T-helper 2 cell treated with Interferon-gamma antibody and Interleukin-4, amounts not matched to agents 5 μg/mL and 100 μg/mL, for 36 hours (primary cell): ENCODE measurements at regions not wholly inside any gene's neighbourhood (a gene's known extent, or its start where the extent isn't known, plus 50 kb on each side); places are given as distances from the start of the nearest gene placed in this dataset.
"Not testable (repeated sequence)": the region's sequence is repeated elsewhere in the genome, so short reads cannot be mapped to it uniquely, and the experiment has no call there.

Experiments
- DNase-seq: peaks from one replicate; pipeline ENCODE4 v3.0.0; 2021; ENCODE audit warnings: low spot score
- H3K27ac Mint-ChIP-seq: one replicate; pipeline ENCODE4 v1.8.0; 2021; ENCODE audit warnings: mild to moderate bottlenecking, mixed read lengths
- H3K27me3 Mint-ChIP-seq: one replicate; pipeline ENCODE4 v1.8.0; 2021; ENCODE audit warnings: low read depth, mixed read lengths
- H3K36me3 Mint-ChIP-seq: one replicate; pipeline ENCODE4 v1.8.0; 2021; ENCODE audit warnings: low read depth, mixed read lengths
- H3K4me1 Mint-ChIP-seq: one replicate; pipeline ENCODE4 v1.8.0; 2021; ENCODE audit warnings: low read depth, mixed read lengths
- H3K4me3 Mint-ChIP-seq: one replicate; pipeline ENCODE4 v1.8.0; 2022; ENCODE audit warnings: mild to moderate bottlenecking, moderate library complexity, mixed read lengths
- H3K9me3 Mint-ChIP-seq: one replicate; pipeline ENCODE4 v1.8.0; 2021; ENCODE audit warnings: mixed read lengths

- Mint-ChIP-seq H3K27ac (no peak overlapping the region), H3K36me3 (no peaks in the 10 kb centered on the region), H3K4me1 (no peaks in the 10 kb centered on the region), H3K4me3 (no peak overlapping the region), H3K9me3 (no peaks in the 10 kb centered on the region), H3K27me3 (no peaks in the 10 kb centered on the region)
- no peak for DNase-seq
These were observed 104.4 kb upstream of the USP25 start for GRCh38 chr21:15625363-15625762.

- H3K4me1 Mint-ChIP-seq, result no peaks in the 10 kb centered on the region
- H3K36me3 Mint-ChIP-seq, result no peaks in the 10 kb centered on the region
- DNase-seq, result no peak
- no peaks in the 10 kb centered on the region for H3K9me3 Mint-ChIP-seq
- no peak overlapping the region for H3K27ac Mint-ChIP-seq
- H3K4me3 Mint-ChIP-seq, result no peak overlapping the region
- H3K27me3 Mint-ChIP-seq, result no peaks in the 10 kb centered on the region
These were observed 103.8 kb upstream of the USP25 start for GRCh38 chr21:15626031-15626430.

- no peak overlapping the region for H3K4me3 Mint-ChIP-seq
- no peaks in the 10 kb centered on the region for H3K36me3 Mint-ChIP-seq
- no peak for DNase-seq
- H3K27me3 Mint-ChIP-seq, result no peaks in the 10 kb centered on the region
- H3K4me1 Mint-ChIP-seq, result no peaks in the 10 kb centered on the region
- no peaks in the 10 kb centered on the region for H3K9me3 Mint-ChIP-seq
- no peak overlapping the region for H3K27ac Mint-ChIP-seq
These were observed 102.8 kb upstream of the USP25 start for GRCh38 chr21:15627011-15627410.

GRCh38 chr21:15627823-15628222, 102.0 kb upstream of the USP25 start:
- Mint-ChIP-seq H3K9me3 (no peaks in the 10 kb centered on the region), H3K36me3 (no peaks in the 10 kb centered on the region)
- no peak for DNase-seq

GRCh38 chr21:15631342-15631741, 98.4 kb upstream of the USP25 start:
- DNase-seq, result no peak
- Mint-ChIP-seq H3K36me3 (no peaks in the 10 kb centered on the region), H3K27ac (no peak overlapping the region), H3K27me3 (no peaks in the 10 kb centered on the region), H3K4me3 (no peak overlapping the region), H3K4me1 (no peaks in the 10 kb centered on the region), H3K9me3 (no peaks in the 10 kb centered on the region)

More at GRCh38 chr21:15627823-15628222, 102.0 kb upstream of the USP25 start:
- Mint-ChIP-seq H3K27ac (no peak overlapping the region), H3K27me3 (no peaks in the 10 kb centered on the region), H3K4me1 (no peaks in the 10 kb centered on the region), H3K4me3 (no peak overlapping the region)

- H3K27me3 Mint-ChIP-seq, DNase-seq, H3K4me3 Mint-ChIP-seq, H3K36me3 Mint-ChIP-seq, H3K4me1 Mint-ChIP-seq, H3K27ac Mint-ChIP-seq, H3K9me3 Mint-ChIP-seq: not testable (repeated sequence)
These were observed 95.2 kb upstream of the USP25 start for GRCh38 chr21:15634541-15634940.

- Mint-ChIP-seq H3K9me3 (no peaks in the 10 kb centered on the region), H3K4me1 (no peaks in the 10 kb centered on the region), H3K27me3 (peaks cover 1% of the 10 kb centered on the region), H3K27ac (no peak overlapping the region), H3K36me3 (no peaks in the 10 kb centered on the region), H3K4me3 (no peak overlapping the region)
- no peak for DNase-seq
These were observed 90.8 kb upstream of the USP25 start for GRCh38 chr21:15638856-15639549.

GRCh38 chr21:15640113-15640512, 89.7 kb upstream of the USP25 start:
- H3K27ac Mint-ChIP-seq, H3K9me3 Mint-ChIP-seq, DNase-seq, H3K27me3 Mint-ChIP-seq, H3K36me3 Mint-ChIP-seq, H3K4me3 Mint-ChIP-seq, H3K4me1 Mint-ChIP-seq: not testable (repeated sequence)

- H3K4me1 Mint-ChIP-seq, result no peaks in the 10 kb centered on the region
These were observed 85.3 kb upstream of the USP25 start for GRCh38 chr21:15644489-15644888.

GRCh38 chr21:15645830-15646229, 84.0 kb upstream of the USP25 start:
- H3K36me3 Mint-ChIP-seq, result no peaks in the 10 kb centered on the region
- DNase-seq, result no peak
- no peak overlapping the region for H3K27ac Mint-ChIP-seq
- peaks cover 1% of the 10 kb centered on the region for H3K27me3 Mint-ChIP-seq
- H3K4me1 Mint-ChIP-seq, result no peaks in the 10 kb centered on the region
- H3K4me3 Mint-ChIP-seq, result no peak overlapping the region
- no peaks in the 10 kb centered on the region for H3K9me3 Mint-ChIP-seq

More at GRCh38 chr21:15644489-15644888, 85.3 kb upstream of the USP25 start:
- H3K36me3 Mint-ChIP-seq, result no peaks in the 10 kb centered on the region
- H3K4me3 Mint-ChIP-seq, result no peak overlapping the region
- no peak for DNase-seq
- H3K27me3 Mint-ChIP-seq, result peaks cover 1% of the 10 kb centered on the region
- no peak overlapping the region for H3K27ac Mint-ChIP-seq
- H3K9me3 Mint-ChIP-seq, result no peaks in the 10 kb centered on the region

GRCh38 chr21:15650735-15651134, 79.0 kb upstream of the USP25 start:
- Mint-ChIP-seq H3K36me3 (no peaks in the 10 kb centered on the region), H3K27ac (no peak overlapping the region), H3K27me3 (no peaks in the 10 kb centered on the region), H3K9me3 (no peaks in the 10 kb centered on the region), H3K4me1 (no peaks in the 10 kb centered on the region), H3K4me3 (no peak overlapping the region)
- DNase-seq, result no peak

GRCh38 chr21:15651172-15651571, 78.6 kb upstream of the USP25 start:
- no peak overlapping the region for H3K4me3 Mint-ChIP-seq

GRCh38 chr21:15653710-15654109, 76.1 kb upstream of the USP25 start:
- H3K4me1 Mint-ChIP-seq, result no peaks in the 10 kb centered on the region
- H3K9me3 Mint-ChIP-seq, result no peaks in the 10 kb centered on the region
- no peak overlapping the region for H3K4me3 Mint-ChIP-seq
- no peaks in the 10 kb centered on the region for H3K27me3 Mint-ChIP-seq
- H3K36me3 Mint-ChIP-seq, result no peaks in the 10 kb centered on the region
- DNase-seq, result no peak
- H3K27ac Mint-ChIP-seq, result no peak overlapping the region

More at GRCh38 chr21:15651172-15651571, 78.6 kb upstream of the USP25 start:
- DNase-seq, result no peak
- Mint-ChIP-seq H3K36me3 (no peaks in the 10 kb centered on the region), H3K27me3 (no peaks in the 10 kb centered on the region), H3K4me1 (no peaks in the 10 kb centered on the region), H3K9me3 (no peaks in the 10 kb centered on the region), H3K27ac (no peak overlapping the region)

GRCh38 chr21:15654171-15654570, 75.6 kb upstream of the USP25 start:
- Mint-ChIP-seq H3K27ac (no peak overlapping the region), H3K9me3 (no peaks in the 10 kb centered on the region), H3K36me3 (no peaks in the 10 kb centered on the region), H3K4me3 (no peak overlapping the region), H3K4me1 (no peaks in the 10 kb centered on the region), H3K27me3 (no peaks in the 10 kb centered on the region)
- DNase-seq, result no peak

GRCh38 chr21:15659753-15660422, 69.9 kb upstream of the USP25 start:
- Mint-ChIP-seq H3K27ac (no peak overlapping the region), H3K9me3 (no peaks in the 10 kb centered on the region), H3K36me3 (no peaks in the 10 kb centered on the region), H3K4me1 (no peaks in the 10 kb centered on the region), H3K4me3 (no peak overlapping the region), H3K27me3 (peaks cover 2% of the 10 kb centered on the region)
- no peak for DNase-seq
